Tibial nerve (tissue), 3 donors: ENCODE measurements at regions not wholly inside any gene's neighbourhood (a gene's known extent, or its start where the extent isn't known, plus 50 kb on each side); places are given as distances from the start of the nearest gene placed in this dataset.

Source experiments
- CTCF ChIP-seq, 5 experiments: fragments of 200-600 bp in 3 of 5; fragments of 450-650 bp in 2 of 5; sonication (generic) in 3 of 5; IDR thresholded peaks; one replicate each; pipeline ENCODE4 v1.5.1; 2016 to 2019; ENCODE audit warnings: antibody characterized with exemption in 5 of 5, mild to moderate bottlenecking in 3 of 5, moderate library complexity in 2 of 5
- POLR2A ChIP-seq, 2 donors: fragments of 450-650 bp; IDR thresholded peaks; one replicate each; pipeline ENCODE4 v1.6.1; 2017; ENCODE audit warnings: antibody characterized with exemption in 2 of 2, mild to moderate bottlenecking in 2 of 2, moderate library complexity in 2 of 2

GRCh38 chr18:43625582-43625981 lies 348.3 kb upstream of the SYT4 start:
- TF ChIP-seq POLR2A (IDR thresholded peaks at IDR 0.05) (no peak), CTCF (IDR thresholded peaks at IDR 0.05) (no peak)
